ENCODE measurements at regions not wholly inside any gene's neighbourhood (a gene's known extent, or its start where the extent isn't known, plus 50 kb on each side); places are given as distances from the start of the nearest gene placed in this dataset.
"Not testable (repeated sequence)": the region's sequence is repeated elsewhere in the genome, so short reads cannot be mapped to it uniquely, and the experiment has no call there.

GRCh38 chr2:175728032-175728431, 274.0 kb downstream of the LNPK start:
- DNase-seq, result no peak
- intact Hi-C loops (cut with DNase I; ENCODE audit: low total_unique reads), result no loop called here
- Histone ChIP-seq H3K4me3 (no peak overlapping the region), H3K27me3 (no peaks in the 10 kb centered on the region), H3K36me3 (ENCODE audit: low read depth, missing control alignments) (no peaks in the 10 kb centered on the region), H3K9me3 (no peaks in the 10 kb centered on the region), H3K27ac (no peak overlapping the region), H3K4me1 (no peaks in the 10 kb centered on the region)
- 73 to 88% methylated on average over 4 of the region's 4 CpGs for WGBS, 2 donors
- TF ChIP-seq POLR2A (IDR thresholded peaks at IDR 0.05) (no peak), CTCF (IDR thresholded peaks at IDR 0.05) (no peak)

- H3K4me1 ChIP-seq, result no peaks in the 10 kb centered on the region
- H3K27ac ChIP-seq, result no peak overlapping the region
- intact Hi-C loops (cut with DNase I; ENCODE audit: low total_unique reads), result no loop called here
- no peak overlapping the region for H3K4me3 ChIP-seq
- WGBS, 2 donors, result 68 to 69% methylated on average over 2 of the region's 2 CpGs
- no peaks in the 10 kb centered on the region for H3K9me3 ChIP-seq
- TF ChIP-seq CTCF (IDR thresholded peaks at IDR 0.05), result no peak
- TF ChIP-seq POLR2A (IDR thresholded peaks at IDR 0.05), result no peak
- H3K27me3 ChIP-seq, result no peaks in the 10 kb centered on the region
- no peaks in the 10 kb centered on the region for H3K36me3 ChIP-seq (ENCODE audit: low read depth, missing control alignments)
- no peak for DNase-seq
Observed at GRCh38 chr2:175726223-175726622, 275.8 kb downstream of the LNPK start.

GRCh38 chr2:175709248-175709647, 292.8 kb downstream of the LNPK start:
- no peak overlapping the region for H3K4me3 ChIP-seq
- H3K27me3 ChIP-seq, result no peaks in the 10 kb centered on the region
- intact Hi-C loops (cut with DNase I; ENCODE audit: low total_unique reads), result no loop called here
- no peak for TF ChIP-seq POLR2A (IDR thresholded peaks at IDR 0.05)
- no peak for TF ChIP-seq CTCF (IDR thresholded peaks at IDR 0.05)
- H3K36me3 ChIP-seq (ENCODE audit: low read depth, missing control alignments), result no peaks in the 10 kb centered on the region
- no peak for DNase-seq
- H3K27ac ChIP-seq, result no peak overlapping the region
- WGBS, 2 donors, result 74 to 75% methylated on average over 5 to 6 of the region's 6 CpGs
- no peaks in the 10 kb centered on the region for H3K4me1 ChIP-seq
- H3K9me3 ChIP-seq, result no peaks in the 10 kb centered on the region

GRCh38 chr2:175707322-175707721, 294.7 kb downstream of the LNPK start:
- H3K9me3 ChIP-seq, result no peaks in the 10 kb centered on the region
- no peak overlapping the region for H3K27ac ChIP-seq
- H3K4me1 ChIP-seq, result no peaks in the 10 kb centered on the region
- WGBS, 2 donors, result 80 to 83% methylated on average over 8 of the region's 8 CpGs
- no peak for DNase-seq
- intact Hi-C loops (cut with DNase I; ENCODE audit: low total_unique reads), result no loop called here
- no peak overlapping the region for H3K4me3 ChIP-seq
- H3K36me3 ChIP-seq (ENCODE audit: low read depth, missing control alignments), result no peaks in the 10 kb centered on the region
- no peaks in the 10 kb centered on the region for H3K27me3 ChIP-seq
- no peak for TF ChIP-seq POLR2A (IDR thresholded peaks at IDR 0.05)
- no peak for TF ChIP-seq CTCF (IDR thresholded peaks at IDR 0.05)

GRCh38 chr2:175704568-175704967, 297.5 kb downstream of the LNPK start:
- intact Hi-C loops (cut with DNase I; ENCODE audit: low total_unique reads); H3K27ac ChIP-seq; H3K27me3 ChIP-seq; H3K4me3 ChIP-seq; H3K9me3 ChIP-seq; H3K4me1 ChIP-seq; H3K36me3 ChIP-seq (ENCODE audit: low read depth, missing control alignments); DNase-seq: not testable (repeated sequence)
- 90 to 96% methylated on average over 13 to 22 of the region's 22 CpGs for WGBS, 2 donors

Data from testis (tissue), 2 donors.